GM18520 (cell line): ENCODE measurements at regions not wholly inside any gene's neighbourhood (a gene's known extent, or its start where the extent isn't known, plus 50 kb on each side); places are given as distances from the start of the nearest gene placed in this dataset.
"Not testable (repeated sequence)": the region's sequence is repeated elsewhere in the genome, so short reads cannot be mapped to it uniquely, and the experiment has no call there.

Experiments
- ATAC-seq: cut with Tn5 transposase; IDR thresholded peaks from one replicate; pipeline ENCODE4 v1.9.1; 2021; ENCODE audit not compliant: unreplicated experiment

DNA sequence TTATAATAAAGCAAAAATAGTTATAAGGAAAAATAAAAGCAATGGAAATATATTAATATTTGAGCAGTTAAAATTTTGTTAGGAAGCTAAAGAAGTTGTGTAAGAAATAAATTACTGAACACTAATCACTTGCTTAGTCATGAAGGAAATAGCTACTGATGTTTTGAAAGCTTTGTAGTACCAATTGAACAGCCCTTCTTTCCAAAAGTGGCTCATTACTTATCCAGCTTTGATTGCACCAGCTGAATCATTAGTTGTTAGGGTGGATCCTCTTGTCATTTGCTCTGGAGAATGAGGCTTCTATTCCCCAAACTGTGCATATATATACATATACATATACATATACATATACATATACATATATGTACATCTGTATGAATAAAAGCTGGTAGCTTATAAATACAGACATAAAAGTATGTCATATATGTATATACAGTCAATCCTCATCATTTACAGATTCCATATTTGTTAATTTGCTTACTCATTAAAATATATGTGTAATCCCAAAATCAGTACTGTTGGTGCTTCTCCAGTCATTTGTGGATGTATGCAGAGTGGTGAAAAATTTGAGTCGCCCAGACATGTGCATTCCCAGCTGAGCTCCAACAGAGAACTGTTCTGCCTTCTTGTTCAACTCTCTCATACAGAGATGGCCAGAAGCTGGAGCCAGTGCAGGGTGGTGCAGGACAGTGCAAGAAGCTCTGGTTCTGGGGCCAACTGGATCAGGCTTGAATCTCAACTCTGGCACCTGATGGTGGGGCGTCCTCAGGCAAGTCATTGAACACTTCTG is 214.1 kb downstream of the RPAP3 start:
- ATAC-seq, result no peak

DNA sequence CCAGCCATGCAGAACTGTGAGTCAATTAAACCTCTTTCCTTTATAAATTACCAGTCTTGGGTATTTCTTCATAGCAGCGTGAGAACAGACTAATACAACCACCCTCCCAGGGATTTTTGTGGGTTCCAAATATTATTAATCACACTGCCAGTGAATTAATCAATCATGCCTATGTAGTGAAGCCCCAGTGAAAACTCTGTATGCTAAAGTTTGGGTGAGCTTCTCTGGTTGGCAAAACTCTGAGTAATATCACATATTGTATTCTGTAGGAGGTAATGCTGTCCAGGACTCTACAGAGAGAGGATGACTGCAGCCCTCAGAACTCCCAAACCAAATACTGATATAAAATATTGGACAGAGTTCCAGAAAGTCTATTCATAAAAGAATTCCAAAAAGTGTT is 216.9 kb downstream of the RPAP3 start:
- no peak for ATAC-seq

DNA sequence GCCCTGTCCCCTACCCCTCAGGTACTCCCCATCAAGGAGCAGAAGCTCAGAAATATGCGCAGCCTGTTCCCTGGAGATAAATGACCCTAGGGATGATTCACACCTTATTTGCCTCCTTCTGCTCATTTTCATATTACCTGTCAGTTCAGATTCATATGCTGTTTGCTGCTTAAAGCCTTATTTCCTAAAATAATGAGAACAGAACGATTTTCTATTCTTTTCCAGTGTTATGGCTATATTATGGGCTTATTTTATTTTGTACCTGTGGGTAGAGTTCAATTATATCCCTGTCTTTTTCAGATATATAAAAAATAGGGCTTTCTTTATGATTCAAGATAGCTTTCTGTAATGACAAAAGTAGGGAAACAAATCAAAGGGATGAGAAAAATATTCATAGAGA is 224.8 kb downstream of the RPAP3 start:
- no peak for ATAC-seq

DNA sequence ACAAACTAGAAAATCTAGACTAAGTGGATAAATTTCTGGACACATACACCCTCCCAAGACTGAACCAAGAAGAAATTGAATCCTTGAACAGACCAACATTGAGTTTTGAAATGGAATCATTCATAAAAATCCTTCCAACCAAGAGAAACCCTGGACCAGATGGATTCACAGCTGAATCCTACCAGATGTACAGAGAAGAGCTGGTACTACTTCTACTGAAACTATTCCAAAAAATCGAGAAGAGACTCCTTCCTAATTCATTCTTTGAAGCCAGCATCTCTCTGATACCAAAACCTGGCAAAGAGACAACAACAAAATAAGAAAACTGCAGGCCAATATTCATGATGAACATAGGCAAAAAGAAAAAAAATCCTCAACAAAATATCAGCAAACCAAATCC is 227.4 kb downstream of the RPAP3 start:
- no peak for ATAC-seq

DNA sequence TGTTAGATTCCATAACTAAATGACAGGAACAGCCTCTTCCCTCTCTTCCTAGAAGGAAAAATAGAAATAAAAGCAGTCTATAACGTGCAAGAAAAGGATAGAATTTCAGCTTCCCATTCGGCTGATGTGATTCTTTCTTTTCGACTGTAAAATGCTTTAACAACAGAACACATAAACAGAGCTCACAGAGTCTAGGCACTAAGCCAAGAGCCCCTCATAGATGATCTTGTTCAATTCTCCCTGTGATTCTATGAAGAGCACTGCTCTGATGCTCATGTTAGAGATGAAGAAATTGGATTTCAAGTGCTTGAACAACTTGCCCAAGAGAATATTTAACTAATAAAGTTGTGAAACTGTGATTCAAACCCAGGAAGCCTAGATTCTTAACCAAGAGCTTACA is 232.7 kb downstream of the RPAP3 start:
- ATAC-seq, result no peak

DNA sequence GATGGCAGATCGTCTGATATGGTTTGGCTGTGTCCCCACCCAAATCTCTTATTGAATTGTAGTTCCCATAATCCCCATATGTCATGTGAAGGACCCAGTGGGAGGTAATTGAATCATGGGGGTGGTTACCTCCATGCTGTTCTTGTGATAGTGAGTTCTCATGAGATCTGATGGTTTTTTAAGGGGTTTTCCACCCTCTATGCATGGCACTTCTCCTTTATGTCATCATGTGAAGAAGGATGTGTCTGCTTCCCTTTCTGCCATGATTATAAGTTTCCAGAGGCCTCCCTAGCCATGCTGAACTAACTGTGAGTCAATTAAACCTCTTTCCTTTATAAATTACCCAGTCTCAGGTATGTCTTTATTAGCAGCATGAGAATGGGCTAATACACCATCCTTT is 235.5 kb downstream of the RPAP3 start:
- not testable (repeated sequence) for ATAC-seq

DNA sequence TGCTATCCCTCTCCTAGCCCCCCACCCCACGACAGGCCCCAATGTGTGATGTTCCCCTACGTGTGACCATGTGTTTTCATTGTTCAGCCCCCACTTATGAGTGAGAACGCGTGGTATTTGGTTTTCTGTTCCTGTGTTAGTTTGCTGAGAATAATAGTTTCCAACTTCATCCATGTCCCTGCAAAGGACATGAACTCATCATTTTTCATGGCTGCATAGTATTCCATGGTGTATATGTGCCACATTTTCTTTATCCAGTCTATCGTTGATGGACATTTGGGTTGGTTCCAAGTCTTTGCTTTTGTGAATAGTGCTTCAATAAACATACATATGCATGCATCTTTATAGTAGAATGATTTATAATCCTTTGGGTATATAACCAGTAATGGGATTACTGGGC is 241.9 kb downstream of the RPAP3 start:
- ATAC-seq, result not testable (repeated sequence)

DNA sequence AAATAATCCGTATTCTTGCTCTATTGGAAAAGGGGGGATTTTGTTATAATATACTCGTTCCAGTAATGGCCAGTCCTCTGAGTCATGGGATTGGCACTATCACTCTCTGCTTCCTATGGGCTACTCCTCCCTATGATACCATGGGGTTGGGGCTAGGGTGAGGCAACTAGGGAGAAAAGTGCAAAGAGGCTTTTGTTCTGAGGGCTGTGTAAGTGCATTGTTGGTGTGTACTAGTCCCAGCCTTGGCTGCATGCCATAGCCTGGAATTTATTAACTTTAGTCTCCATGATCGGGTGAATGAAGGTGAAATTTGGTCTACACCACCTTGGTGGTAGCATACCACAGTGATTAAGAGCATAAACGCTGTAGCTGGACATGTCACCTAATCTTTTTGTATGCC is 247.6 kb downstream of the RPAP3 start:
- ATAC-seq, result no peak

DNA sequence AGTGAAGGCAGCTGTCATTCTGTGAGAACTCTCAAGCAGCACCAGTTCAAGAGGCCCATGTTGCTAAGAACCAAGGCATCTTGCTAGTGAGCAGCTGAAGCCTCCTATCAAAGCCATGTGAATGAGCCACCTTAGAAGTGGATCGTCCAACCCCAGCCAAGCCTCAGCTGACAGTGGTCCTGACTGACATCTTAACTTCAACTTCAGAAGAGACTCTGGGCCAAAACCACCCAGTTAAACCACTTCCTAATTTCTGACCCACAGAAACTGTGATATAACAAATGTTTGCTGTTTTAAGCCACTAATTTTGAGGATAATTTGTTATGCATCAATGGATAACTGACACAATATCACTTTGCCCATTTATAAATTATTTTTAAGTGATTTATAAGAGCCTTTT is 256.0 kb downstream of the RPAP3 start:
- no peak for ATAC-seq

DNA sequence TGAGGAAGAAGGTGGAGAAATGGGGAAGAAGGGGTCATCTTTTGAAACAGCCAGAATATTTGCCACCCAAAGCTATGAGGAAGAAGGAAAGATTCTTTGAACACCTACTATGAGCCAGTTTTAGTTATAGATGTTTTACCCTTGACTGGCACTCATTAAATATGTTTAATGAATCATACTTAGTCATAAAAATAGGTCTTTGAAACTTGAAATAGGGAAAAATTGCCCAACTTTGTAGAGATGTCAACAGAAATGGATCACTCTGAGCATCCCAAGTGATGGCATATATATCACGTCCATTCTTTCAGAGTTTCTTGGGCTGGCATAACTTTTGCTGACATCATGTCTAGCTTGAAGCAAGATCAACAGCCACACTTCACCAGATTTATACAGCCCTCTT is 263.5 kb downstream of the RPAP3 start:
- ATAC-seq, result no peak

DNA sequence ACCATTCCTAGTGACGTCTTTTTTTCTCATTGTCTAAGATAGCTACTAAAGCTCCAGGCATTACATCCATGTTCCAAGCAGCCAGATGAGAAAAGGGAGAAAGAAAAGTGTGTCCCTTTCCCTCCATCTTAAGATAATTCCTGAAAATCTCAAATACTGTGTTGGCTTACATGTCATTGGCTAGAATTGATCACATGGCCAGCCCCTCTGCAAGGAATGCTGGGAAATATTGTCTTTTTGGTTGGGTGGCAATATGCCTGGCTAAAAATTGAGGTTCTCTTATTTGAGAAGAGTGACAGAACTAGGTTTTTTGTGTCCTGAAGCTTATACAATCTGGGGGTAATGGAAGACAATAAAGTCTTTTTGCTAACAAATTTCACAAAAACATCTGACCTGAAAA is 264.3 kb downstream of the RPAP3 start:
- ATAC-seq, result no peak

DNA sequence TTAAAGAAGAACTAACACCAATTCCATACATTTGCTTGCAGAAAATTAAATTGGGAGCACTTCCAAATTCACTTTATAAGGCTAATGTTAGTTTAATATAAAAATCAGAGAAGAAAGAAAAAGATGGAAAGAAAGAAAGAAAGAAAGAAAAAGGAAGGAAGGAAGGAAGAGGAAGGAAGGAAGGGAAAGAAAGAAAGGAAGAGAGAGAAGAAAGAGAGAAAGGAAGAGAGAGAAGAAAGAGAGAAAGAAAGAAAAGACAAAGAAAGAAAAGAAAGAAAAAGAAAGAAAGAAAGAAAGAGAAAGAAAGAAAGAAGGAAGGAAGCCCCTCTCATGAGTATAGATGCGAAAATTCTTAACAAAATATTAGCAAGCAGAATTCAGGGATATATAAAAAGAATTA is 267.7 kb downstream of the RPAP3 start:
- no peak for ATAC-seq

DNA sequence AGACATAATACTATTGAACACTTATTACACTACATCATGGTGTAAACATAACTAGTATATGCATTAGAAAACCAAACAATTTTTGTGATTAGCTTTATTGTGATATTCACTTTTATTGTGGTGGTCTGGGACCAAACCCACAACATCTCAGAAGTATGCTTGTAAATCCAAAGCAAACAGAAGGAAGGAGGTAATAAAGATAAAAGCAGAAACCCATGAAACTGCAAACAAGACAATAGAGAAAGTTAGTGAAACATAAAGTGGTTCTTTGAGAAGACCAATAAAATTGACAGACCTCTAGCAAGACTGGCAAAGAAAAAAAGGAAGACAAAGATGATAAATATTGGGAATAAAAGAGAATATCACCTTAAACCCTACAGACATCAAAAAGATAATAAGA is 268.3 kb downstream of the RPAP3 start:
- no peak for ATAC-seq

DNA sequence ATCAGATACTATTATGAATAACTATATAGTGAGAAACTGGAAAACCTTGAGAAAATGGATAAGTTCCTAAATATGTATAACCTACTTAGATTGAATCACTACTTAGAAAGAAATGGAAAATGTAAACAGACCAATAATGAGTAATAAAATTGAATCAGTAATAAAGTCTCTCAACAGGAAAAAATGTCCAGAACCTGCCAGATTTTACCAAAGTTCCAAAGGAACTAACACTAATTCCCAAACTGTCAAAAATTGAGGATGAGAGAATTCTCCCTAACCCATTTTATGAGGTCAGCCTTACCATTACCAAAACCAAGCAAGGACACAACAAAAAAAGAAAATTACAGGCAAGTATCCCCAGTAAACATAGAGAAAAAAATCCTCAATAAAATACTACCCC is 272.0 kb downstream of the RPAP3 start:
- ATAC-seq, result no peak

DNA sequence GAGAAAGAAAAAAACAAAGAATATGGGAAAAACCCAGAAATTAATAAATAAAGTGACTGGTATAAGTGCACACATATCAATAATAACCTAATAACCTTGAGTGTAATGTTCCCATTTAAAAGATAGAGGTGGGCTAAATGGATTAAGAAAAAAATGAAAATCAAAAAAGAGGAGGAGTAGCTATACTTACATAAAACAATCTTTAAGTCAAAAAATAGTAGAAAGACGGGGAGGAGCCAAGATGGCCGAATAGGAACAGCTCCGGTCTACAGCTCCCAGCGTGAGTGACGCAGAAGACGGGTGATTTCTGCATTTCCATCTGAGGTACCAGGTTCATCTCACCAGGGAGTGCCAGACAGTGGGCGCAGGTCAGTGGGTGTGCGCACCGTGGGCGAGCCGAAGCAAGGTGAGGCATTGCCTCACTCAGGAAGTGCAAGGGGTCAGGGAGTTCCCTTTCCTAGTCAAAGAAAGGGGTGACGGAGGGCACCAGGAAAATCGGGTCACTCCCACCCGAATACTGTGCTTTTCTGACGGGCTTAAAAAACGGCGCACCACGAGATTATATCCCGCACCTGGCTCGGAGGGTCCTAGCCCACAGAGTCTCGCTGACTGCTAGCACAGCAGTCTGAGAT is 279.0 kb downstream of the RPAP3 start:
- not testable (repeated sequence) for ATAC-seq

DNA sequence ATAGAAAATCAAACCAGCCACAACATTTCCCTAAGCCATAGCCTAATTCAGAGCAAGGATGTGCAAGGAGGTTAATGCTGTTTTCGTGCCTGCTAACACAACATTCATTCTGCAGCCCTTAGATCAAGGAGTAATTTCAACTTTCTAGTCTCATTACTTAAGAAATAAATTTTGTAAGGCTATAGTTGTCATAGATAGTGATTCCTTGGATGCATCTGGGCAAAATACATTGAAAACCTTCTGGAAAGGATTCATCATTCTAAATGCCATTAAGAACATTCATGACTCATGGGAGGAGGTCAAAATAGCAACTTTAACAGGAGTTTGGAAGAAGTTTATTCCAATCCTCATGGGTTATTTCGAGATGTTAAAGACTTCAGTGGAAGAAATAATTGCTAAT is 283.2 kb downstream of the RPAP3 start:
- ATAC-seq, result no peak

DNA sequence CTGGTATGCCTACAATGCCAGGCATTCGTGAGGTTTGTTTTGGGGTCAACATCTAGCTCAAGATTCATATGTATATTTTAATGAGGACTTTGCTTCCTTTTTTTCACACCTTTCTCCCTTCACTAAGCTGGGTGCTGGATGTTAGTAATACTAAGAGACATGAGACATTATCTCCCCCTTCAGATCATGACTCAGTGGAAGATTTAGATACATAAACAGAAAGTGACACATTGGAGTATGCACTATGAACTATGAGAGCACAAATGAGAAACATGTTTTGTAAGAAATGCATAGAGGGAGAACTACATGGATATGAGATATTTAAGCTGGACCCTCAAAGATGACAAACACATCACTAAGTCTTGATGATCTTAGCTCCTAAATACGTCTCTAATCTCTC is 286.3 kb downstream of the RPAP3 start:
- ATAC-seq, result no peak

DNA sequence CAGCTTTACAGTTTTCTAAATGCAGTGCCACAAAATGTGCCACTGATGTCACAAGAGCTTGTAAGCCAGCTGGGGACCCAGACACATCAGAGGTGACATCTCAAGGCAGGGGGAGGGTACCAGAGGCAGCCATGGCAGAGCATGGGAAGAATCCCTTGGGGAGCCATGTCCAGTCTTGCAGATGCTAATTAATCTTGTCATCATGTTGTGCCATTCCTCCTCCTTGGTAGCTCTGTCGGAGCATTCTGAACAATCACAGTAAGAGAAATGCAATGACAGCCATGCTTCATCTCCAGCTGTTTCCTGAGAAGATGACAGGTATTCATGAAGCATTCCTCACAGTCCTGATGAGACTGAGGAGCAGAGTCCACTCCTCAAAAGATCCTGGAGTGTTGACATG is 287.9 kb downstream of the RPAP3 start:
- ATAC-seq, result no peak

DNA sequence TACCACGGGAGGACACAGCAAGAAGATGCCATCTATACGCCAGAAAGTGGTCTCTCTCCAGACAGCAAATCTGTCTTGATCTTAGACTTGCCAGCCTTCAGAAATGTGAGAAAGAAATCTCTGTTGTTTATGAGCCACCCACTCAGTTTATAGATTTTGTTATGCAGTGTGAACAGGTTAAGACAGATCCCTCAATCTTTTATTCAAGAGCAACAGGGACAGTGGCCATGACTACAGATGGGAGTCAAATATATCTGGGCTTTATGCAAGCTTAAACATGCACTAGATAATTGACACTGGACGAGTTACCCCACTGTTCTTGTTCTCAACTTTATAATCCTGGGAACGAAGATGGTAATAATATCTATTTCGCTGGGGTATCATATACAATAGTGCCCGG is 288.7 kb downstream of the RPAP3 start:
- no peak for ATAC-seq

DNA sequence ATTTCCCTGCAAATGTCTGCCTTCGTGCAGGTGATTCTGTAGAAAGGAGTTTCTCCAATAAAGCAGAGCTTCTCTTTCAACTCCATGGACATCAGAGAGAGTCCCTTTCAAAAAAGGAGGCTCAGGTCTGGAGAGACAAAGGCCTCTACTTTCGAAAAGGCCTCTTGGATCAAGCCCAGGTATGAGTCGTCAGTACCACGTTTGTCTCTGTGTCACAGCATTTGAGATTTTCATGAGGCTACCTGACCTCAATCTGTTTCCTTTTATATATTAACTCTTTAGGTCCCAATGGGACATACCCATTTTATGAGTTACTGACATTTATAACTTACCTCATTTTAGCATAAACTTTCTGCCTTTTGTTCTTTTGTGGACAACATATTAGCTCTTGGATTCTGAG is 290.8 kb downstream of the RPAP3 start:
- no peak for ATAC-seq

DNA sequence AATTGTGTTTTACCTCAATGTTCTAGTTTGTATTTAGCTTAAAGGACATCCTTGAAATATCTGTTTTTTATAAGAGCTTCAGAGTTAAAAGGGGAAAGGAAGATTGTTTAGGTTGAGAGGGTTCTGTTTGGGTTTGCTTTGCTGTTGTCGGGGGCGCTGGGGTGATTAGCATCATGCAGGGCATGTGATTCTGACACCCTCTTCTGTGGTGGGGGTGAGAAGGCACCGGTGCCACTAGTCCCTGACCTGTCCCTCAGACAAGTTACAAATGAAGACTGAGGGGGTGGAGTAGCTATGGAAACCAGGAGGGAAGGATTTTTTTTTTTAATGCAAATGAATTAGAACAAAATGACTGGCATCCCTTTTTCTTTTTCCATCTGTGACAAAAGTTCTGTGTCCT is 291.3 kb downstream of the RPAP3 start:
- no peak for ATAC-seq

DNA sequence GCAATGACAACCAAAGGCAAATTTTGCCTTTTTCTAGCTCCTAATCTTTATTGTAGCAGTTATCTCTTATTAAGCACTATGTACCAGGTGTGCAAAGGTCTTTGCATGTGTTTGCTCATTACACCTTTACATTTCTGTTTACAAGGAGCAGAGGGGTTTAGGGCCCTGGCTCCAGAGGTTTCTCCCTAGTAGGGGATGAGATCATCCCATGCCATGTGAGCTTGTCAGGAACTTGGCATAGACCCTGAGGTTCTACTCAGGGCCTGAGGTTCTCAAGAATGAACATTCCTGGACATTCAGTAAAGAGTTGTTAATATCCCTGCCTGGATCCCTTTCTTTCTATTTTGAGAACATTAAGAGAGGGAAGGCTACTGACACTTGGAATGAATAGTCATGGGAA is 292.0 kb downstream of the RPAP3 start:
- ATAC-seq, result no peak
